Endometrial microvascular endothelial cells (primary cell): ENCODE measurements at regions not wholly inside any gene's neighbourhood (a gene's known extent, or its start where the extent isn't known, plus 50 kb on each side); places are given as distances from the start of the nearest gene placed in this dataset.

Experiments
- in situ Hi-C: cut with HindIII; loops from 2 replicates; pipeline ENCODE4 v1.10.0; 2017; ENCODE audit warnings: low sequenced_read_pairs, low pct_unique_long_range_greater_than_20kb; ENCODE audit errors: inconsistent ontology term

- in situ Hi-C loops, result no loop called here
These were observed 480.2 kb upstream of the PRICKLE1 start for GRCh38 chr12:43069768-43070221.

- in situ Hi-C loops, result no loop called here
These were observed 476.9 kb upstream of the PRICKLE1 start for GRCh38 chr12:43066471-43066870.

DNA sequence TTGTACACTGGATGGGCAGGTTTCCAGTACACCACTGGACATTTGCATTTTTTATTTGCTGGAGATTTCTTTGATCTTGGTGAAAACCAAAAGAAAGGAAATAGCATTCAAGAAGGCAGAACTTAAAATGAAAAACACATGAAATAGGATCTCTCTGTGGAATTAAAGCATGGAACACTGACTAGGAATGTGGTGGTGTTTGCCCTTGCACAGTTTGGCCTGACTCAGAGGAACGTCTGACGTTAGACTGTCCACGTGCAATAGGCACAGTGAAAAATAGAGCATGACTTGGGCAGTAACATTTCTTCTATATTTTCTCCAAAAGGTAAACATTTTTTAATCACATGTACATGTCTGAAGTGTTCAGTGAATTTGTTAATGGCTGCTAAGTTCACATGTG is 474.1 kb upstream of the PRICKLE1 start:
- in situ Hi-C loops, result no loop called here

GRCh38 chr12:43062201-43062895 is 472.8 kb upstream of the PRICKLE1 start:
- in situ Hi-C loops, result no loop called here

- in situ Hi-C loops, result no loop called here
These were observed 471.2 kb upstream of the PRICKLE1 start for GRCh38 chr12:43060742-43061141.

DNA sequence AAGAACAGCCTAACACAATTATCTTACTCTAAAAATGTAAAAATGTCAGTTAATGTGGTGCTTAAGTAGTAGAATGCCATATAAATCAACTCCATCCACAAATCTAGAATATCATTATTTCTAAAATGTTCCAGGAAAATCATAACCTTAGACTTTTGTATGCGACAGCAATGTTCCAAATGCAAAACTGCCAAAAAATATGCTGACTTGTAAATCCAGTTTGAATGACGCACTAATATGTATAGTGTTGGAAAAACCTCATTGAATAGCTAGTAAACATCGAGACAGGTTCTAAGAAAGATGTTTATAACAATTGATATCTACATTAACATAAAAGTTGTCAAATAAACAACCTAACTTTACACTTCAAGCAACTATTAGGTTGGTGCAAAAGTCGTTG is 469.1 kb upstream of the PRICKLE1 start:
- in situ Hi-C loops, result no loop called here

DNA sequence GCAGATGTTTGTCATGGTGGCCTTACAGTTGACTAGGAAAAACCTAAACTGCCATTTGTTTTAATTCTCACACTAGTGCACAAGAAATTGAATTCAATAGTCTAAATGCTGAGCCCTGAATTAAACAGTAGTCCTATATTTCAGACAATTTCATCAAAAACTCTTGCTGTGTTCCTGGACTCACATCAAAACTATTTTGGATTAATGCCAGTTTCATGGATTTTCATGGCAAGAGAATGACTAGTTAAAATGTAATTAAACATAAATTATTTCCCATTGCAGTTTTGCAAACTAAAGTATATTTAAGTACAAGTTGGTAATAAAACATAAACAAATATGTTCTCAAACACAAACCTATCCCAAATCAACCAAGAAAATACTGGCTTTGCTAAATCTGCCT is 468.0 kb upstream of the PRICKLE1 start:
- in situ Hi-C loops, result no loop called here

DNA sequence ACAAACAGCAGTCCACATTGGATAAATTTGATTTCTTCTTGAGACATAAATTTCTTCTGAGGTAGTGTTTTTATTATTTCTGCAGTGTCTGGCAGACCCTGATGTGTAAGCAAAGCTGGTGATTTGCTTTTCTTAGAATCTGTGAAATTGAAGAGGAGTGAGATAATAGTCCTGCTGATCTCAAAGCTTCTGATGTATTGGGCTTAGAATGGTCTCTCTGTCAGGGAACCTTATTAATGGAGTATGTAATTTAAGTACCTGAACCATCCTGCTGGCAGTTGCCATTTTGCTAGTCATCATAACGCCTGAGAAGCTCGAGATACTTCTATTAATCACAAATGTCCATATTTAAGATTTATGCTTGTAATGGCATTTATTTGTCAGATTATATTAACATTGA is 464.5 kb upstream of the PRICKLE1 start:
- in situ Hi-C loops, result no loop called here

- in situ Hi-C loops, result no loop called here
These were observed 462.9 kb upstream of the PRICKLE1 start for GRCh38 chr12:43052441-43052840.

DNA sequence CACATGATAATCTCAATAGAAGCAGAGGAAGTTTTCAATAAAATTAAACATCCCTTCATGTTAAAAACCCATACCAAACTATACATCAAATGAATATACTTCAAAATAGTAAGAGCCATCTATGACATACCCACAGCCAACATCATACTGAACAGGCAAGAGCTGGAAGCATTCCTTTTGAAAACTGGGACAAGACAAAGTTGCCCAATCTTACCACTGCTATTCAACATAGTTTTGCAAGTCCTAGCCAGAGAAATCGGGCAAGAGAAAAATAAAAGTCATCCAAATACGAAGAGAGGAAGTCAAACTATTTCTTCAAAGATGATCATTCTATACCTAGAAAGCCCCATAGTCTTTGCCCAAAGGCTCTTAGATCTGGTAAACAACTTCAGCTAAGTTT is 454.7 kb upstream of the PRICKLE1 start:
- in situ Hi-C loops, result no loop called here

DNA sequence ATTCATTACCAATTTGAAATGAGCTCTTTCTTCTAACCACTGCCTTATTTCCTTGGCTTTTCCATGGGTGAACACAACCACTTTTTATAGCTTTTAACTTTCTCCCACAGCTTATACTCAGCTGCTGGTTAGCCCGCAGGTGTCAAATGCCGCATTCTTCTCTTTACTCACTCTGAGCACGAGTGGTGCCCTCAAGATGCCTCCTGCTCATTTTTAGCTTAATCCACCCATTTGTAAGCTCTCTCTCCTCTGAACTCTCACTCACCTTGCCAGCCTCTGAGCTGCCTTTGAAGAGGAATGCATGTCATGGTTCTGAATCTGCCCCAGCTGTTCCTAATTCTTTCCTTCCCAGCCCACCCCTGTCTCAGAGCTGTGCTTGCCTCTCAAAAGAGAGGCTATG is 449.4 kb upstream of the PRICKLE1 start:
- in situ Hi-C loops, result no loop called here

DNA sequence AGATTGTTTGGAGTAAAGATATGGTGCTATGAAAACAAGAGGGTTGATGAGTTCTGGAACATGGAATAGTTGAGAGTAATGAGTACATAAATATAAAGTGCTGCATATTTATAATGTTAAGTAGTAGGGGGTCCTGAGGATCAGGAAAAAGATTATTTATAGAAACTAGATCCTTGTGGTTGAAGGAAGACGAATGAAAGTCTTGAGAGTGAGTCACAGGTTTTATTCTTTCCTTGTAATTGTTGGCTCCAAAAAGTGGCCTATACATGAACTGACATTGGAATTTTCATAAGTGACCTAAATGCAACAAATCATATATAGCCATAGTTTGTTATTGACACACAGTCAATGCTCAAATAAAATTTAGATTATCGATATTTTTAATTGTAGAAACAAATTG is 440.4 kb upstream of the PRICKLE1 start:
- in situ Hi-C loops, result no loop called here

GRCh38 chr12:43028826-43029225 is 439.3 kb upstream of the PRICKLE1 start:
- in situ Hi-C loops, result no loop called here

DNA sequence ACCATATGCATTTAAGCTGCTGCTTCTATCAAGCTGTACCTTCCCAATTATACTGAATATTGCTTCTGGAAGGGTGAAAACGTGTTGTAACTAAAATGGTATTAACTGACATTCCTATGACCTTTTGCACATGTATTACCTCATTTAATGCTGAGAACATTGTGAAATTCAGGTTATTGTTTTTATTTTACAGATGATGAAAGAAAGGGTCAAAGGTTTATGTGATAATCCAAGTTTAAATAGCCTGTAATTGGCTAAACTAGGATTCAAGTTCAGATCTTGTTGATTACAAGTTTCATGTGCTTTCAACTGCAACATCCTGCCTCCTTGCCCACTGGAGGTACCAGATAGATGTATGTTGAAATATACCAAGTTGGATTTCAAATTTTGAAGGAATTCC is 433.3 kb upstream of the PRICKLE1 start:
- in situ Hi-C loops, result no loop called here

DNA sequence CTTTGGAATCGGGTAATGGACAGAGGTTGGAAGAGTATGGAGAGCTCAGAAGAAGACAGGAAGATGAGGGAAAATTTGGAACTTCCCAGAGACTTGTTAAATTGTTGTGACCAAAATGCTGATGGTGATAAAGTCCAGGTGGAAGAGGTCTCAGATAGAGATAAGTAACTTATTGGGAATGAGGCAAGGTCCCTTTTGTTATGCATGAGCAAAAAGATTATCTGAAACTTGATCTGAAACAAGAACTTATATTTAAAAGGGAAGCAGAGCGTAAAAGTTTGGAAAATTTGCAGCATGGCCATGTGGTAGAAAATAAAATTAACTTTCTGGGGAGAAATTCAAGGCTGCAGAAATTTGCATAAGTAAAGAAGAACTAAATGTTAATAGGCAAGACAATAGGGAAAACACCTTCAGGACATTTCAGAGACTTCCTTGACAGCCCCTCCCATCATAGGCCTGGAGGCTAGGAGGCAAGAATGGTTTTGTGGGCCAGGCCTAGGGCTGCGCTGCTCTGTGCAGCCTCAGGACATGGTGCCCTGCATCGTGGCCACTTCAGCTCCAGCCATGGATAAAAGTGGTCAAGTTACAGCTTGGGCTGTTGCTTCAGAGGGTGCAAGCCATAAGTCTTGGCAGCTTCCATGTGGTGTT is 425.7 kb upstream of the PRICKLE1 start:
- in situ Hi-C loops, result no loop called here

DNA sequence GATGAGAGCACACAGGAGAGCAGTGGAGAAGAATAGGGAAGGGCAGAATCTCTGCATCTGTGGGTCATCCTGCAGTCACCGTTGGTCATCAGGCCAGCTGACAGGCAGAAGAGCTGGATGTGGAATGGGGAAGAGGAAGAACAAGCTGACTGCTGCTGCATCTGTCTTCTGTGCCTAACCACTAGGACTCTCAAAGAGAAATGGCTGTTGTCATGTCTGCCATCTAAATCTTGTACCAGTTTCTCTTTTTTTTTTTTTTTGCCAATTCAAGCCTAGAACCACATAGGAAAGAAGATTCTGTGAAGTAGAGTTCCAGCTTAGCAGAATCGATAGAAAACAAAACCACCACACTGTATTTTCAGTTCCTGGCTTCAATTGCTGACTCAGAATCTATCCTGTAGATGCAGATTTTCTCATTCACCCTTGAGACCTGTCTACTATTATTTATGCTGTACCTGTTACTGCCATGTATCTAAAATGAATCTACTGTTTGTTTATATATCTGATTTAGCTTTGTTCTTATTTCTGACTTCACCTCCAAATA is 421.9 kb upstream of the PRICKLE1 start:
- in situ Hi-C loops, result no loop called here

- in situ Hi-C loops, result no loop called here
These were observed 420.3 kb upstream of the PRICKLE1 start for GRCh38 chr12:43009846-43010240.

DNA sequence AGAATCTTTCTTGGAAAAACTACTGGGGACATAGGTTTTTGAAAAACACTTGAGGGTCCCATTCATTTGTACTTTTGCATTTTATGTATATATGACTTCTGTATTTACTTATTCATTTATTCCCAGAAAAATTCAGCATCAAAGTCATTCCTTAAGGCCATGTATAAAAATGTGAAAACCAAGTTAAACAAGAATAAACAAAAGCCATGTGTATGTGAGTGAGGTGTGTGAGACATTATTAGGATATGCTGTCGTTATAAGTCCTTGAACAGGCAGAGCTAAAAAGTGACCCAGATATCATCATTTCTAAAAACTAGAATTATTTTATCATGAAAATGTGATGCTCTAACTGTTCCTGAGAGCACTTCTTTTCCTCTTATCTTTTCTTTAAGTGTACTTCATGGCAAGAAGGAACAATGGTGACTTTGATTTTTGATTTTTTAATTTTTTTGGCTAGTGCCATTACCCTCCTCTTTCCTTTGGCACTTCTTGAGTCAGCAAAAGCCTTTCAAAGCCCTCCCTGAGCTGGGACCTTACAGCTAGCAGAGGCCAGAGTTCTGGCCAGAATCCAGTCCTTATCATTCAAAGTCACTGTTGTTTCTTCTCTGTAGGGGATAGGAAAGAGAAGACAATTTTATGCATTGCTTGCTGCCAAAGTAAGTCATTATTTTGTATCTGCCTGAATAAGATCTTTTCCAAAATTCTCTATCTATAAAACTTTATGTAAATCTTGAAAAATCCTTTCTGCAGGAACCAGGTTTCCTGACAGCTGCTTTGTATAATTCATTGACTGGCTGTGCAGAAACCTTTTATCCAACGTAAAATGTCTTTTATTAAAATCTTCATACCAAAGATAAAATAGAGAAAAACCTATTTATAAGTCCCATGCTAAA is 419.7 kb upstream of the PRICKLE1 start:
- in situ Hi-C loops, result no loop called here

DNA sequence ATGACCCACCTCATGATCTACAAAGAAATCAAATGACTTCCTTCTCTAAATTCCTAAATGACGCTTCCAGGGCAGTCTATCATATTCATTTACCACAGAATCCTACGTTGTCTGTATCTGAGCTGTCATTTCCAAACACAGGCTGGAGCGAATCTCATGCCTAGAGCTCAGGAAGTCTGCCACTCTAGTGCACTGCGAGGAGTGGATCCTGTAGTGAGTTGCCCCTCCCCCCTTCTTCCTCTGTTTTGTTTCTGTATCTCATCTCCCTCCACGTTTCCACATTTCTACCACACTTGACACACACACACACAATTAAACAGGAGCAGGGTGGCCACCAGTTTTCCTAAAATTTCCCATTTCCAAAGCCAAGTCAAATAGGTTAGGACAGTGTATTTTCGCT is 415.4 kb upstream of the PRICKLE1 start:
- in situ Hi-C loops, result no loop called here

- in situ Hi-C loops, result no loop called here
These were observed 414.6 kb upstream of the PRICKLE1 start for GRCh38 chr12:43004141-43004540.
